HG03108 (cell line): ENCODE measurements at regions not wholly inside any gene's neighbourhood (a gene's known extent, or its start where the extent isn't known, plus 50 kb on each side); places are given as distances from the start of the nearest gene placed in this dataset.
A peak's percentile ranks its signal among the peaks of the same experiment; 100 is the strongest.

Experiments used
- ATAC-seq: cut with Tn5 transposase; IDR thresholded peaks from one replicate; pipeline ENCODE4 v1.9.1; 2021; ENCODE audit warnings: moderate library complexity; ENCODE audit not compliant: unreplicated experiment

GRCh38 chr1:96472471-96472870, 249.1 kb upstream of the PTBP2 start:
- ATAC-seq, result no peak

GRCh38 chr1:96473791-96474434, 247.7 kb upstream of the PTBP2 start:
- ATAC-seq, result no peak

- no peak for ATAC-seq
Measured at GRCh38 chr1:96474985-96475743, 246.4 kb upstream of the PTBP2 start.

GRCh38 chr1:96475903-96476302, 245.7 kb upstream of the PTBP2 start:
- ATAC-seq, result no peak

GRCh38 chr1:96478228-96478627, 243.4 kb upstream of the PTBP2 start:
- ATAC-seq, result no peak

- no peak for ATAC-seq
Measured at GRCh38 chr1:96481409-96481808, 240.2 kb upstream of the PTBP2 start.

- no peak for ATAC-seq
Measured at GRCh38 chr1:96482616-96483015, 239.0 kb upstream of the PTBP2 start.

- ATAC-seq, result no peak
Measured at GRCh38 chr1:96487394-96487793, 234.2 kb upstream of the PTBP2 start.

- no peak for ATAC-seq
Measured at GRCh38 chr1:96487971-96488370, 233.6 kb upstream of the PTBP2 start.

GRCh38 chr1:96488777-96489176, 232.8 kb upstream of the PTBP2 start:
- ATAC-seq, result no peak

GRCh38 chr1:96492236-96492635, 229.3 kb upstream of the PTBP2 start:
- ATAC-seq, result no peak

- ATAC-seq, result no peak
Measured at GRCh38 chr1:96498744-96499340, 222.7 kb upstream of the PTBP2 start.

- ATAC-seq, result no peak
Measured at GRCh38 chr1:96508233-96508632, 213.4 kb upstream of the PTBP2 start.

- ATAC-seq, result no peak
Measured at GRCh38 chr1:96509339-96509738, 212.2 kb upstream of the PTBP2 start.

- ATAC-seq, result no peak
Measured at GRCh38 chr1:96509951-96510350, 211.6 kb upstream of the PTBP2 start.

GRCh38 chr1:96510391-96510790, 211.2 kb upstream of the PTBP2 start:
- no peak for ATAC-seq

- ATAC-seq, result no peak
Measured at GRCh38 chr1:96510911-96511310, 210.7 kb upstream of the PTBP2 start.

- no peak for ATAC-seq
Measured at GRCh38 chr1:96513136-96513535, 208.4 kb upstream of the PTBP2 start.

GRCh38 chr1:96515430-96515829, 206.2 kb upstream of the PTBP2 start:
- ATAC-seq, result peak; percentile 79

GRCh38 chr1:96515925-96516324, 205.7 kb upstream of the PTBP2 start:
- no peak for ATAC-seq

GRCh38 chr1:96519851-96520578, 201.6 kb upstream of the PTBP2 start:
- no peak for ATAC-seq

- ATAC-seq, result no peak
Measured at GRCh38 chr1:96520579-96520947, 201.0 kb upstream of the PTBP2 start.
